Esophagus muscularis mucosa (tissue), 3 donors: ENCODE measurements at regions not wholly inside any gene's neighbourhood (a gene's known extent, or its start where the extent isn't known, plus 50 kb on each side); places are given as distances from the start of the nearest gene placed in this dataset.

ENCODE experiments used
- POLR2A ChIP-seq: fragments of 450-650 bp; IDR thresholded peaks from one replicate; pipeline ENCODE4 v1.6.1; 2017; ENCODE audit warnings: antibody characterized with exemption, moderate library complexity, mild to moderate bottlenecking, low read depth
- TF ChIP-seq, protein P1 (sequence below), 3 experiments: fragments of 200-600 bp in 2 of 3; fragments of 450-650 bp in 1 of 3; sonication (generic) in 2 of 3; IDR thresholded peaks; one replicate each; pipeline ENCODE4 v1.5.1; 2017 to 2019; ENCODE audit warnings: antibody characterized with exemption in 3 of 3, mild to moderate bottlenecking in 2 of 3, moderate library complexity in 1 of 3

DNA sequence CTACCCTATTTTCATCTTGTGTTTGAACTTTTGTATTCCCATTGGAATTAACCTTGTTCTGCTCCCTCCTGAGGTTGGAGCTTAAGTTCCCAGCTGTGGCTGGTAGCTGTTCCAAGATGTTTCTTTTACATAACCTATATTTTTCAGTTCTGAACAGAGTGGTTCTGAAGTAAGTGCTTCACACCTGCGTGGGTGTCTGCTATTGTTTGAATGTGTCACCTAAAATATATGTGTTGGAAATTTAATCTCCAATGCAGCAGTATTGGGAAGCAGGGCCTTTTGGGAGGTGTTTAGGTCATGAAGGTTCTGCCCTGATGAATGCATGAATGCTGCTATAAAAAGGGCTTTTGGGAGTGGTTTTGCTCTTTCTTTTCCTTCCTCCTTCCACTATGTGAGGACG, 123.8 kb downstream of the LACC1 start:
- TF ChIP-seq, protein P1, sequence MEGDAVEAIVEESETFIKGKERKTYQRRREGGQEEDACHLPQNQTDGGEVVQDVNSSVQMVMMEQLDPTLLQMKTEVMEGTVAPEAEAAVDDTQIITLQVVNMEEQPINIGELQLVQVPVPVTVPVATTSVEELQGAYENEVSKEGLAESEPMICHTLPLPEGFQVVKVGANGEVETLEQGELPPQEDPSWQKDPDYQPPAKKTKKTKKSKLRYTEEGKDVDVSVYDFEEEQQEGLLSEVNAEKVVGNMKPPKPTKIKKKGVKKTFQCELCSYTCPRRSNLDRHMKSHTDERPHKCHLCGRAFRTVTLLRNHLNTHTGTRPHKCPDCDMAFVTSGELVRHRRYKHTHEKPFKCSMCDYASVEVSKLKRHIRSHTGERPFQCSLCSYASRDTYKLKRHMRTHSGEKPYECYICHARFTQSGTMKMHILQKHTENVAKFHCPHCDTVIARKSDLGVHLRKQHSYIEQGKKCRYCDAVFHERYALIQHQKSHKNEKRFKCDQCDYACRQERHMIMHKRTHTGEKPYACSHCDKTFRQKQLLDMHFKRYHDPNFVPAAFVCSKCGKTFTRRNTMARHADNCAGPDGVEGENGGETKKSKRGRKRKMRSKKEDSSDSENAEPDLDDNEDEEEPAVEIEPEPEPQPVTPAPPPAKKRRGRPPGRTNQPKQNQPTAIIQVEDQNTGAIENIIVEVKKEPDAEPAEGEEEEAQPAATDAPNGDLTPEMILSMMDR (IDR thresholded peaks at IDR 0.05), result no peak
- TF ChIP-seq POLR2A, result no peak
